ENCODE measurements at regions not wholly inside any gene's neighbourhood (a gene's known extent, or its start where the extent isn't known, plus 50 kb on each side); places are given as distances from the start of the nearest gene placed in this dataset.

DNA sequence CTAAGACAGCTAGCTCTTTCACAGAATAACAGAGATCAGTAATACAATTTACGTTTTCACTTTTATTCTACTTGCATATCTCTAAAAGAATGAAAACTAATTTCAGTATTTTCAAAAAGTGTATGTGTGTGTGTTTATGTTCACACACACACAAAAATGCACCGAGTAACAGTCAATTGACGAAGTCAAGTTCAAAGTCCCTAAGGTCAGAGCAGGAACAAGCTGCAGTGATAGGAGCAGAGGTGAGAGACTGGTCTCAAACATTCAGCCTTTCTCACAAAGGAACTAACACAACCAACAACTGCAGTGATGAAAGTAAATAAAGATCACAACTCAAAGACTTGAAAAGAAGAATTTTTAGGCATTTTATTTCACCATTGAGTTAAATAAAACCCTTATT lies 429.7 kb downstream of the C12orf50 start:
- no peak overlapping the region for H3K4me3 ChIP-seq (ENCODE audit: low read length)
- H3K27me3 ChIP-seq (ENCODE audit: control insufficient read depth, low read length), result no peaks in the 10 kb centered on the region
- H3K4me2 ChIP-seq (ENCODE audit: low read length), result no peak overlapping the region
- TF ChIP-seq, protein P1, sequence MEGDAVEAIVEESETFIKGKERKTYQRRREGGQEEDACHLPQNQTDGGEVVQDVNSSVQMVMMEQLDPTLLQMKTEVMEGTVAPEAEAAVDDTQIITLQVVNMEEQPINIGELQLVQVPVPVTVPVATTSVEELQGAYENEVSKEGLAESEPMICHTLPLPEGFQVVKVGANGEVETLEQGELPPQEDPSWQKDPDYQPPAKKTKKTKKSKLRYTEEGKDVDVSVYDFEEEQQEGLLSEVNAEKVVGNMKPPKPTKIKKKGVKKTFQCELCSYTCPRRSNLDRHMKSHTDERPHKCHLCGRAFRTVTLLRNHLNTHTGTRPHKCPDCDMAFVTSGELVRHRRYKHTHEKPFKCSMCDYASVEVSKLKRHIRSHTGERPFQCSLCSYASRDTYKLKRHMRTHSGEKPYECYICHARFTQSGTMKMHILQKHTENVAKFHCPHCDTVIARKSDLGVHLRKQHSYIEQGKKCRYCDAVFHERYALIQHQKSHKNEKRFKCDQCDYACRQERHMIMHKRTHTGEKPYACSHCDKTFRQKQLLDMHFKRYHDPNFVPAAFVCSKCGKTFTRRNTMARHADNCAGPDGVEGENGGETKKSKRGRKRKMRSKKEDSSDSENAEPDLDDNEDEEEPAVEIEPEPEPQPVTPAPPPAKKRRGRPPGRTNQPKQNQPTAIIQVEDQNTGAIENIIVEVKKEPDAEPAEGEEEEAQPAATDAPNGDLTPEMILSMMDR (IDR thresholded peaks at IDR 0.05; ENCODE audit: low read depth, low read length, poor library complexity, severe bottlenecking), result no peak
- no peak for TF ChIP-seq EZH2phosphoT487 (IDR thresholded peaks at IDR 0.05; ENCODE audit: borderline replicate concordance, low read length)
- H4K20me1 ChIP-seq (ENCODE audit: control insufficient read depth, insufficient read depth, low read depth, low read length), result no peaks in the 10 kb centered on the region
- H3K79me2 ChIP-seq (ENCODE audit: control insufficient read depth, low read length), result no peaks in the 10 kb centered on the region
- no peak overlapping the region for H3K27ac ChIP-seq (ENCODE audit: low read depth, low read length)
- no peaks in the 10 kb centered on the region for H3K36me3 ChIP-seq (ENCODE audit: control insufficient read depth, low read length)
- no peaks in the 10 kb centered on the region for H3K9me3 ChIP-seq (ENCODE audit: control insufficient read depth, insufficient read depth, low read length)
- no peaks in the 10 kb centered on the region for H3F3A ChIP-seq (ENCODE audit: control insufficient read depth, insufficient read depth)
- H3K9me2 ChIP-seq (replicated peaks; ENCODE audit: control insufficient read depth, low read length), result no peaks in the 10 kb centered on the region
- no peaks in the 10 kb centered on the region for H3K4me1 ChIP-seq (ENCODE audit: control insufficient read depth, low read length)

DNA sequence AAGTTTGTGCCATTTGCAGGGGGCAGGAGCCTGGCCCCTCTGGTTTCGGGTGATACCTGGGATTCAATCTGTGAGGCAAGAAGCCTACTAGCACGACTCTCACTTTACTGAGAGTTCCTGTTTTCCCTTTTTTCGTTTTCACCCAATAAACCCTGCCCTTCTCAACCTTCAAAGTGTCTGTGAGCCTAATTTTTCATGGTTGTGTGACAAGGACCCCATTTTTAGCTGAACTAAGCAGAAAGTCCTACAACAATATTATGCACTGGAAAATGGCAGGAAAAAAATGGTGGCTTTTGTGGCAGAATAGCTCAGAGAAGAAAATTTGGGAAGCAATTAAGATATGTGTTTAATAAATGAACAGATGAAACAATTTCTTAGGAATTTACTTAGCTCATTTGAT lies 432.1 kb downstream of the C12orf50 start:
- no peaks in the 10 kb centered on the region for H3K4me1 ChIP-seq (ENCODE audit: control insufficient read depth, low read length)
- TF ChIP-seq, protein P1 (IDR thresholded peaks at IDR 0.05; ENCODE audit: low read depth, low read length, poor library complexity, severe bottlenecking), result no peak
- no peak for TF ChIP-seq EZH2phosphoT487 (IDR thresholded peaks at IDR 0.05; ENCODE audit: borderline replicate concordance, low read length)
- H3K4me3 ChIP-seq (ENCODE audit: low read length), result no peak overlapping the region
- H3K79me2 ChIP-seq (ENCODE audit: control insufficient read depth, low read length), result no peaks in the 10 kb centered on the region
- H3K9me2 ChIP-seq (replicated peaks; ENCODE audit: control insufficient read depth, low read length), result no peaks in the 10 kb centered on the region
- no peaks in the 10 kb centered on the region for H3K9me3 ChIP-seq (ENCODE audit: control insufficient read depth, insufficient read depth, low read length)
- H3K27me3 ChIP-seq (ENCODE audit: control insufficient read depth, low read length), result no peaks in the 10 kb centered on the region
- no peaks in the 10 kb centered on the region for H3K36me3 ChIP-seq (ENCODE audit: control insufficient read depth, low read length)
- H3K27ac ChIP-seq (ENCODE audit: low read depth, low read length), result no peak overlapping the region
- H3K4me2 ChIP-seq (ENCODE audit: low read length), result no peak overlapping the region
- H4K20me1 ChIP-seq (ENCODE audit: control insufficient read depth, insufficient read depth, low read depth, low read length), result no peaks in the 10 kb centered on the region
- H3F3A ChIP-seq (ENCODE audit: control insufficient read depth, insufficient read depth), result no peaks in the 10 kb centered on the region

DNA sequence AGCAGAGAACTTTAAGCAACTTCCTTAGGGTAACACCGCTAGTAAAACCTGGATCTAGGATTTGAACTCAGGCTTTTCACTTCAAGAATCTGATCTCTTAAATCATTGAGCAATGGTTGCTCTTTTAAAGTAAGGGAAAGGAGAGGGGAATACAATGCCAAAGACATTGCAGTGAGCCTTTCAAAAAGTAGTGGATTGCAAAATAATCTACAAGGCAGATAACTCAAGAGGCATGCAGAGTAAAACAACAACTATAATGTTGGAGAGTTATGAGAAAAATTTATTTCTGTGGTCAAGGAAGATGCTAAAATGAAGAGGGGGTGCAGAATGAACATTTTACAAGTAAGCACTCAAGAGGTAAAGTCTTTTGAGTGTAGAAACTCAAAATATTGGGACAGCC lies 432.6 kb downstream of the C12orf50 start:
- TF ChIP-seq EZH2phosphoT487 (IDR thresholded peaks at IDR 0.05; ENCODE audit: borderline replicate concordance, low read length), result no peak
- TF ChIP-seq, protein P1 (IDR thresholded peaks at IDR 0.05; ENCODE audit: low read depth, low read length, poor library complexity, severe bottlenecking), result no peak

DNA sequence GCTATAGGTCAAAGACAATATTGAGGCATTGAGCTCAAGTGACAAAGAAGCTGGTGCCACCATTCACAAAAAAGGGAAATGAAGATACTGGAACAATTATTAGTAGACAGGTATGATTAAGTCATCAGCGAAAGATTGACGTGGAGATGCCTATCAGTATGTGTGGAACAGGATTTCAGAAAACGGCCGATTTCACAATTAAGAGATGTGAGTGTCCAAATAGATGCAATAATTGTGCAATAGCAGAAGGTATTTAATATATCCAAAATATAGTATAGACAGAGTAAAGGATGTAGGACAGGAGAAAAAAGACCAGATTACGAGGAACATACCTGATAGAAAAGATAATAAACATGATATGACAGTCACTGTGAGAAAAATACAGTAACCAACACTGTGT lies 433.1 kb downstream of the C12orf50 start:
- no peaks in the 10 kb centered on the region for H3K27me3 ChIP-seq (ENCODE audit: control insufficient read depth, low read length)
- TF ChIP-seq, protein P1 (IDR thresholded peaks at IDR 0.05; ENCODE audit: low read depth, low read length, poor library complexity, severe bottlenecking), result no peak
- no peak for TF ChIP-seq EZH2phosphoT487 (IDR thresholded peaks at IDR 0.05; ENCODE audit: borderline replicate concordance, low read length)
- H3K9me3 ChIP-seq (ENCODE audit: control insufficient read depth, insufficient read depth, low read length), result no peaks in the 10 kb centered on the region
- no peaks in the 10 kb centered on the region for H3F3A ChIP-seq (ENCODE audit: control insufficient read depth, insufficient read depth)
- no peaks in the 10 kb centered on the region for H3K79me2 ChIP-seq (ENCODE audit: control insufficient read depth, low read length)
- H3K9me2 ChIP-seq (replicated peaks; ENCODE audit: control insufficient read depth, low read length), result no peaks in the 10 kb centered on the region
- no peak overlapping the region for H3K4me3 ChIP-seq (ENCODE audit: low read length)
- no peak overlapping the region for H3K4me2 ChIP-seq (ENCODE audit: low read length)
- no peak overlapping the region for H3K27ac ChIP-seq (ENCODE audit: low read depth, low read length)
- H3K4me1 ChIP-seq (ENCODE audit: control insufficient read depth, low read length), result no peaks in the 10 kb centered on the region
- no peaks in the 10 kb centered on the region for H4K20me1 ChIP-seq (ENCODE audit: control insufficient read depth, insufficient read depth, low read depth, low read length)
- H3K36me3 ChIP-seq (ENCODE audit: control insufficient read depth, low read length), result no peaks in the 10 kb centered on the region

More for the DNA sequence above, 432.6 kb downstream of the C12orf50 start:
- no peaks in the 10 kb centered on the region for H3K79me2 ChIP-seq (ENCODE audit: control insufficient read depth, low read length)
- H3K27me3 ChIP-seq (ENCODE audit: control insufficient read depth, low read length), result no peaks in the 10 kb centered on the region
- no peak overlapping the region for H3K4me2 ChIP-seq (ENCODE audit: low read length)
- H3K9me3 ChIP-seq (ENCODE audit: control insufficient read depth, insufficient read depth, low read length), result no peaks in the 10 kb centered on the region
- H4K20me1 ChIP-seq (ENCODE audit: control insufficient read depth, insufficient read depth, low read depth, low read length), result no peaks in the 10 kb centered on the region
- H3K4me1 ChIP-seq (ENCODE audit: control insufficient read depth, low read length), result no peaks in the 10 kb centered on the region
- no peak overlapping the region for H3K27ac ChIP-seq (ENCODE audit: low read depth, low read length)
- H3K36me3 ChIP-seq (ENCODE audit: control insufficient read depth, low read length), result no peaks in the 10 kb centered on the region
- H3F3A ChIP-seq (ENCODE audit: control insufficient read depth, insufficient read depth), result no peaks in the 10 kb centered on the region
- H3K9me2 ChIP-seq (replicated peaks; ENCODE audit: control insufficient read depth, low read length), result no peaks in the 10 kb centered on the region
- H3K4me3 ChIP-seq (ENCODE audit: low read length), result no peak overlapping the region

Data from DOHH2 (cell line).